ENCODE measurements at regions not wholly inside any gene's neighbourhood (a gene's known extent, or its start where the extent isn't known, plus 50 kb on each side); places are given as distances from the start of the nearest gene placed in this dataset.
"Not testable (repeated sequence)": the region's sequence is repeated elsewhere in the genome, so short reads cannot be mapped to it uniquely, and the experiment has no call there.

DNA sequence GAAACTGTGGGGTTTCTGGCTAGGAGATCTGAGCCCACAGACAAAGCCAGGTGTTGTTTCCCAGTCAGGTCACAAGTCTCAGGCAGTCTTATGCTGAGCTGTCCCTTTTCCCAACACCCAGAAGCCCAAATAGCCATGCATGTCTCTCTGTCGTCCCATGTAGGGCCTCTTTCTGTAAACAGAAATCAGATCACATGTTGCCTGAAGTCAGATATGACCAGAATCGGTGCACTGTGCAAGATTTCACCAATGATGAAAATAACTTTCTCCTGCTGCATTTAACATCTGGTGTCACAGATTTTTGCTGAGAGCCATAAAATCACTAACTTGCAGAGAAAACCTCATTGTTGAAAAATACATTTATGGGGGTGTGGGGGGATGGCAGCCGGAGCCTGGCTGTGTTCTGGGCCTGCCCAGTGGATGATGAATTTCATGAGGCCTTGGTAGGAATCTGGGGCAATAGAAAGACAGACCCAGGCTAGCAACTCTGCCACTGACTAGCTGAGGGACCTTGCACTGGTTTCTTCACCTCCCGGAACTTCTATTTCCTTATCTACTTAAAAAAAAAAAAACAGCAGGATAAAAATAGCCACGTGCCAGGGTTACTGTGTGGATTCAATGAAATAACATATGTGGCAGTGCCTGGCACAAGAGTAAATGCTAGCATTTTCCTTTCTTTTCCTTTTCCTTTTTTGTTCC is 158.8 kb upstream of the NFIA start:
- no peaks in the 10 kb centered on the region for H3K9me3 ChIP-seq (replicated peaks)
- no peak overlapping the region for H3K4me3 ChIP-seq
- H3K36me3 ChIP-seq = no peaks in the 10 kb centered on the region
- no peaks in the 10 kb centered on the region for H3K27me3 ChIP-seq
- H3K27ac ChIP-seq = no peak overlapping the region
- H3K4me1 ChIP-seq = no peaks in the 10 kb centered on the region
- no peak for DNase-seq

GRCh38 chr1:60922304-60922703 is 160.1 kb upstream of the NFIA start:
- Histone ChIP-seq H3K4me3 (no peak overlapping the region), H3K4me1 (no peaks in the 10 kb centered on the region), H3K36me3 (no peaks in the 10 kb centered on the region), H3K9me3 (replicated peaks) (no peaks in the 10 kb centered on the region), H3K27ac (no peak overlapping the region), H3K27me3 (no peaks in the 10 kb centered on the region)
- no peak for DNase-seq

GRCh38 chr1:60921175-60921574 is 161.2 kb upstream of the NFIA start:
- Histone ChIP-seq H3K27me3 (no peaks in the 10 kb centered on the region), H3K4me1 (no peaks in the 10 kb centered on the region), H3K36me3 (no peaks in the 10 kb centered on the region), H3K27ac (no peak overlapping the region), H3K9me3 (replicated peaks) (no peaks in the 10 kb centered on the region), H3K4me3 (no peak overlapping the region)
- no peak for DNase-seq

GRCh38 chr1:60920561-60920960 is 161.8 kb upstream of the NFIA start:
- no peak overlapping the region for H3K27ac ChIP-seq
- H3K36me3 ChIP-seq = no peaks in the 10 kb centered on the region
- no peaks in the 10 kb centered on the region for H3K27me3 ChIP-seq
- H3K9me3 ChIP-seq (replicated peaks) = no peaks in the 10 kb centered on the region
- no peak for DNase-seq
- H3K4me1 ChIP-seq = no peaks in the 10 kb centered on the region
- no peak overlapping the region for H3K4me3 ChIP-seq

DNA sequence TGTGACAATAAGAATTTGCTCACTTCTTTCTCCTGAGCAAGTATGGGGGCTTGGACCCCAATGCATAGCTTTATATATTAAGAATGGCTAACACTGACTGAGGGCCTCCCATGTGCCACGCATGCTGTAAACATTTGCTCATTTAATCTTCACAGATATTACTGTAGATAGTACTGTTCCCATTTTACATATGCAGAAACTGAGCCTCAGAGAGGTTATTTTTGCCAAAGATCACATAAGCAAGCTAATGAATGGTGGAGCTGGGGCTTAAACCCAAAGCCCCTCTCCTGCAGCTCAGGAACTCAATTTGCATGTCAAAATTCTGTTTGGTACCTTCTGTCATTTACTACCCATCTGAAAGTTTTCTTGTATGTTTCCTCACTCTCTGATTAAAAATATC is 163.5 kb upstream of the NFIA start:
- no peak overlapping the region for H3K27ac ChIP-seq
- no peak overlapping the region for H3K4me3 ChIP-seq
- no peaks in the 10 kb centered on the region for H3K36me3 ChIP-seq
- no peaks in the 10 kb centered on the region for H3K9me3 ChIP-seq (replicated peaks)
- H3K27me3 ChIP-seq = no peaks in the 10 kb centered on the region
- DNase-seq = no peak
- H3K4me1 ChIP-seq = peaks cover 2% of the 10 kb centered on the region; the same call in 1 of the 2 replicates

DNA sequence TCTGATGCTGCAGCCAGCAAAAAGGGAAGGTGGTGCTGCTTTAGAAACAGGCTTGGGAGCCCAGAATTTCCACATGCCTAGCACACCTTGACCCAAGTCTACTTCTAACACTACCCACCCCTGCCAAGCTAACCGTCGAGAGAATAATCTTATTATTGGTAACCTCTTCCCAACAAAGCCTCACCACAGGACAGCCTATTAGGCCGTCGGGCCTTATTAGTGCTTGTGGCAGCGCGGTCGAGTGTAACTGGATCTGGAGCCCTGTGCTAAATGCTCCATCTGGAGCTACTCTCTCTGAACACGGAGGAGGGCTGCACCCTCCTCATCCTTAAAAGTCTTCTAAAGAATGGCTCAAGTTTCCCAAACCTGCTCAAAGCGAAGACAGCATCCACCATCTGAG is 165.5 kb upstream of the NFIA start:
- no peaks in the 10 kb centered on the region for H3K36me3 ChIP-seq
- no peak overlapping the region for H3K27ac ChIP-seq
- H3K4me3 ChIP-seq = no peak overlapping the region
- H3K9me3 ChIP-seq (replicated peaks) = peaks cover 6% of the 10 kb centered on the region
- H3K27me3 ChIP-seq = no peaks in the 10 kb centered on the region
- no peak for DNase-seq
- peaks cover 18% of the 10 kb centered on the region for H3K4me1 ChIP-seq

DNA sequence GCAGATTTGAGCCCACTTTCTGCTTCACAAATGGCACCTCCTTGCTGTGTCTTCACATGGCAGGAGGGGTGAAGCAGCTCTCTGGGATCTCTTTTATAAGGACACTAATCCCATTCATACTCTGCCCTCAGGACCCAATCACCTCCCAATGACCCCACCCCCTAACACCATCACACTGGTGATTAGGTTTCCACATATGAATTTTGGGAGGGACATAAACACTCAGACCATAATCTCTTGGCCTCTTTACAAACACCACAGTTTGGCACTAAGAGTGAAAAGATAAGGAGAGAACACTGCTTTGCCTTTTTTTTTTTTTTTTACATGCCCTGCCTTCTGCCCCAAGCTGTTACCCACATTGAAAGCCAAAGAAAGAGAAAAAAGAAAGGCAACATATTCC is 166.2 kb upstream of the NFIA start:
- H3K4me1 ChIP-seq = peaks cover 25% of the 10 kb centered on the region

DNA sequence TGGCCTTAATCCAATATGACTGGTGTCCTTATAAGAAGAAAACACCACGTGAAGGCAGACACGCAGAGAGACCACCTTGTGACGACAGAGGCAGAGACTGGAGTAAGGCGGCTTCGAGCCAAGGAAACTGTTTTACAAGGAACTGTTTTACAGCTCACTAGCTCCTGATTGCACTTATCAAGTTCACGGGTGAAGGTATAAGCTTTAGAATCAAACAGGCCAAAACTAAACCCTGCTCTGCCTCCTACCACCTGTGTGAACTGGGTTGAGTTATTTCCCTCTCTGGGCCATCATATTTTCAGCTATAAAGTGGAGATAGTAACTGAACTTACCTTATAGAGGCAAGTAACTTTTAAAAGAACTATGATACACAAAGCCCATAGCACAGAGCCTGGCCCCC is 166.9 kb upstream of the NFIA start:
- H3K27me3 ChIP-seq = no peaks in the 10 kb centered on the region
- no peak for DNase-seq
- H3K27ac ChIP-seq = no peak overlapping the region
- H3K36me3 ChIP-seq = no peaks in the 10 kb centered on the region
- H3K4me3 ChIP-seq = no peak overlapping the region
- peaks cover 26% of the 10 kb centered on the region for H3K4me1 ChIP-seq
- peaks cover 6% of the 10 kb centered on the region for H3K9me3 ChIP-seq (replicated peaks)

More for the DNA sequence above, 166.2 kb upstream of the NFIA start:
- peak in 1 of 2 experiments; percentile 11 for DNase-seq
- H3K9me3 ChIP-seq (replicated peaks) = peaks cover 6% of the 10 kb centered on the region
- H3K4me3 ChIP-seq = no peak overlapping the region
- no peaks in the 10 kb centered on the region for H3K36me3 ChIP-seq
- H3K27ac ChIP-seq = no peak overlapping the region
- H3K27me3 ChIP-seq = no peaks in the 10 kb centered on the region

- Histone ChIP-seq H3K4me1 (peaks cover 26% of the 10 kb centered on the region), H3K27ac (no peak overlapping the region), H3K27me3 (no peaks in the 10 kb centered on the region), H3K9me3 (replicated peaks) (peaks cover 6% of the 10 kb centered on the region), H3K36me3 (no peaks in the 10 kb centered on the region), H3K4me3 (no peak overlapping the region)
- no peak for DNase-seq
Measured at GRCh38 chr1:60914982-60915381, 167.4 kb upstream of the NFIA start.

- not testable (repeated sequence) for H3K27ac ChIP-seq; H3K36me3 ChIP-seq; H3K9me3 ChIP-seq (replicated peaks); H3K4me3 ChIP-seq; H3K27me3 ChIP-seq
- peak in 1 of 2 experiments; percentile 24 for DNase-seq
- peaks cover 26% of the 10 kb centered on the region for H3K4me1 ChIP-seq
Measured at GRCh38 chr1:60913708-60914107, 168.7 kb upstream of the NFIA start.

DNA sequence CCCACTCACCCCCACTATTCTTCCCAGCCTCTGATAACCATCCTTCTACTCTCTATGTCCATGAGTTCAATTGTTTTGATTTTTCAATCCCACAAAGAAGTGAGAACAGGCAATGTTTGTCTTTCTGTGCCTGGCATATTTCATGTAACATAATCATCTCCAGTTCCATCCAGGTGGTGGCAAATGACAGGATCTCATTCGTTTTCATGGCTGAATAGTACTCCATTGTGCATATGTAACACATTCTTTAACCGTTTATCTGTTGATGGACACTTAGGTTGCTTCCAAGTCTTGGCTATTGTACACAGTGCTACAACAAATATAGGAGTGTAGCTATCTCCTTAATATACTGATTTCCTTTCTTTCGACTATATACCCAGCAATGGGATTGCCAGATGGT is 169.3 kb upstream of the NFIA start:
- H3K4me3 ChIP-seq = no peak overlapping the region

DNA sequence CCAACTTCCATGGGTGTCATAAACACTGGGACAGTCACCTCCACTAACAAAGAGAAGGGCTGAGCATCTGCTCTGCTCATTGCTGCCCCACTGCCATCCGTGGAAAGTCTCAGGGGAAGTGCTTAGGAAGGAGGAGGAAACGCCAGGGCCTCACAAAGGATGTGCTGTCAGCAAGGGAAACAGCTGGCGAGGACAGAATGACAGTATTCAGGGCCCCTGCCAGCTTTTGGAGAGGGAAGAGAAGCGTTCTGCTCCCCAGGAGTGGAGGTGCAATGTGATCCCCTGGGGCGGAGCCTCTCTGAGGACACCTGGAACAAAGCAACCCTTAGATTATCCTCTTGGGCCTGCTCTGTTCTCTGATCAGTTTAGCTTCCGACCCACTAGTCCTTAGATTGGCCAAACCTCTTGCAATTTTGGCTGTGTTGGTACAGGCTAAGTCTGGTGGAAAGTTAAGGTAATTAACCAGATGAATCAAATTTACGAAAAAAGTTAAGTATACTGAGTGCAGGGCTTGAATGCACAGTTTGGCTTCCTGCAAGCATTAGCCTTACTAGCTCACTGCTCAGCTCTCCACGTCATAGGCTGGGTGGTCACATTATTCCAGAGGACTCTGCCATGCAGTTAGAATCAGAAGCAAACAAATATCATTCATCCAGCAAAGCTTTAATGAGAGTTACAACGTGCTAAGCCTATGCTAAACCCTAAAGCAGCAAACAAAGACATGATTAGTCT is 170.2 kb upstream of the NFIA start:
- H3K27me3 ChIP-seq = no peaks in the 10 kb centered on the region
- H3K9me3 ChIP-seq (replicated peaks) = peaks cover 6% of the 10 kb centered on the region
- H3K36me3 ChIP-seq = no peaks in the 10 kb centered on the region
- H3K4me3 ChIP-seq = no peak overlapping the region
- peak overlapping the region; percentile 39 for H3K27ac ChIP-seq
- DNase-seq = peak; percentile 86 to 94
- H3K4me1 ChIP-seq = peaks cover 26% of the 10 kb centered on the region

More for the DNA sequence above, 169.3 kb upstream of the NFIA start:
- Histone ChIP-seq H3K36me3 (no peaks in the 10 kb centered on the region), H3K27ac (no peak overlapping the region), H3K9me3 (replicated peaks) (peaks cover 6% of the 10 kb centered on the region), H3K4me1 (peaks cover 26% of the 10 kb centered on the region), H3K27me3 (no peaks in the 10 kb centered on the region)
- no peak for DNase-seq

DNA sequence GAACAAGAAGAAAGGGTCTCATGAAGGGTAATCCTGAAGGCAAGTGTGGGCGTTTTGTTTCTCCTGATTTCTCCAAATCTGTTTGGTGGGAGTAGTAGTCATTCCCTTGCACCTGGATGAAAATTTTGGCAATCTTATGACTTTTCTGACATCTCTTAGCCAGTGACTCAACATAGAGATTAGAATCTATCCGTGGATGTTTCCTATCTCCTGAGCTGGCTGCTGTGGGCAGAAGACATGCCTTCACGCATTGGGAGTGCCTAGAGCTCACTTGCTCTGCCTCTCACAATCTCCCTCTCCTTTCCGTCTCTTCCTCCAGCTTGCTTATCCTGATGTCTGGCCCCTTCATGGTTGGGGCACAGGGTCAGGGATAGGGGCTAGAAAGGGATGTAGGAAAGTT is 174.2 kb upstream of the NFIA start:
- no peak overlapping the region for H3K27ac ChIP-seq
- no peak overlapping the region for H3K4me3 ChIP-seq
- peaks cover 4% of the 10 kb centered on the region for H3K9me3 ChIP-seq (replicated peaks)
- H3K27me3 ChIP-seq = no peaks in the 10 kb centered on the region
- DNase-seq = no peak
- H3K4me1 ChIP-seq = peaks cover 29% of the 10 kb centered on the region
- H3K36me3 ChIP-seq = no peaks in the 10 kb centered on the region

- Histone ChIP-seq H3K9me3 (replicated peaks) (no peaks in the 10 kb centered on the region), H3K4me1 (peaks cover 18% of the 10 kb centered on the region), H3K27me3 (no peaks in the 10 kb centered on the region), H3K36me3 (no peaks in the 10 kb centered on the region), H3K4me3 (no peak overlapping the region), H3K27ac (no peak overlapping the region)
- DNase-seq = no peak
Measured at GRCh38 chr1:60906526-60906925, 175.8 kb upstream of the NFIA start.

DNA sequence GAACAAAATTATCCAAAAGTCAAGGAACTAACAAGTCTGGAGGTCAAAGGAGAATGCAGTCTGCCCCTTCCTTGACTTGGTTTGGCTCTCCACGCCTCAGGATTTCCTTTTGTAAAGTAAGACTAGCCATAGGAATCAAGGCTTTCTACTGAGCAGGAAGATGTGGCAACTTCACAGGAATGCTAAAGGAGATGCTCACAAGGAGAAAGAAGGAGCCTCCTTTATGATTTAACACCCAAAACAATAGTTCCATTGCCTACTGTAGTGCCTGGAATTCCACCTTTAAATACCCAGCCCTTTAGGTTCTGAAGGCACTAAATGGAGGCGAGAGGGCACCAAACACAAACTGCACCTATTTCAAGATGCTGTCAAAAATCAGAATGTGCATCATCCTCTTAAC is 176.3 kb upstream of the NFIA start:
- Histone ChIP-seq H3K27ac (no peak overlapping the region), H3K9me3 (replicated peaks) (no peaks in the 10 kb centered on the region), H3K4me3 (no peak overlapping the region), H3K36me3 (no peaks in the 10 kb centered on the region), H3K4me1 (peaks cover 14% of the 10 kb centered on the region; the same call in 1 of the 2 replicates), H3K27me3 (no peaks in the 10 kb centered on the region)
- DNase-seq = no peak

All from SJCRH30 (cell line).